Left cardiac atrium (tissue), 4 donors: ENCODE measurements at regions not wholly inside any gene's neighbourhood (a gene's known extent, or its start where the extent isn't known, plus 50 kb on each side); places are given as distances from the start of the nearest gene placed in this dataset.

Source experiments
- ATAC-seq, 2 donors: fragments of 200-7000 bp; cut with Tn5 transposase; one replicate each; pipeline ENCODE4 v1.9.1; 2020; ENCODE audit warnings: mild to moderate bottlenecking in 2 of 2, moderate library complexity in 2 of 2
- DNase-seq: peaks from one replicate; pipeline ENCODE4 v3.0.0-alpha.2; 2020
- intact Hi-C, 2 donors: fragments of 100-400 bp; cut with DNase I; formaldehyde crosslinking; loops; one replicate each; pipeline versions ENCODE4 v1.14.1 to v1.15.1; 2022 to 2023
- donor health status: DM: no; HTN: yes; CAD: no.
- donor health status: DM: no; HTN: yes; CAD: no; lungs with severe emphysema.
- donor health status: DM: yes; HTN: yes; CAD: no.
- donor health status: Dilated cardiomyopathy.

GRCh38 chr2:138207074-138207930 is 243.0 kb downstream of the HNMT start:
- intact Hi-C loops = no loop called here
- DNase-seq (no peak), ATAC-seq (no peak)

DNA sequence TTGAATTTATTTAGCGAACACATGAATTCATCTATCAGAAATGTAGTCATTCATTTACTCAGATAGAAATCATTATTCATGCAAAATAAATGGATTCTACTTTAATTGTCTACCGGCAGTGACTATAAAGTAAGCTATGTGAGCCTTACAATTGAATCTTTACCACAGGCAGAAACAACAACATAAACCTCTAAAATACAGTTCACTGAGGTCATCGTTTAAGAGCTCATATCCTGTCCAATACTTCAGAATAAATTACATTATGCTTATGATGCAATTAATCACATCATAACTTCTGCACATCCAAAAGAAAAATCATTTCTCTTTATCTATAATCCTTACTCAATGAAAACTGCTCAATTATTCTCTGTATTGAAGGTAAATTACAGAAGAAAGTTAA is 244.7 kb downstream of the HNMT start:
- DNase-seq = no peak
- no peak for ATAC-seq
- intact Hi-C loops = no loop called here

DNA sequence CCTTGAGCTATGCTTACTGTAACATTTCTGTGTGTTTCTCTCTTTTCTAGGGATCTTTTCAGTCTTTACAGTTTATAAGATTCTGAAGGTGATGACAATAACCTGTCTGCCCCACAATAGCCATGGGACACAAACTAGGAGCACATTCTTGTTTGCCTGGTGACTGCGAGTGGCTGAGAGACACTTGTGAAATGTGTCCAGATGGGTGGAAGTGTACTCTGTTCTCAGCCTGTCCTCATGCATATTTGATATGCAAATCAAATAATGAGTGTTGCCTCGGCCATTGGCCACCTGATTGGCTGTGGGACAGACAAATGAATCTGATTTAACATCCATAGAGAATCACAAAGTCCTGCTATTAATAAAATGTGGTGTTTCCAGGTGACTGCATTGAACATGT is 246.2 kb downstream of the HNMT start:
- no peak for DNase-seq
- no peak for ATAC-seq
- intact Hi-C loops = no loop called here

- ATAC-seq (no peak), DNase-seq (no peak)
- intact Hi-C loops = no loop called here
These were observed 248.2 kb downstream of the HNMT start for GRCh38 chr2:138212434-138212833.

DNA sequence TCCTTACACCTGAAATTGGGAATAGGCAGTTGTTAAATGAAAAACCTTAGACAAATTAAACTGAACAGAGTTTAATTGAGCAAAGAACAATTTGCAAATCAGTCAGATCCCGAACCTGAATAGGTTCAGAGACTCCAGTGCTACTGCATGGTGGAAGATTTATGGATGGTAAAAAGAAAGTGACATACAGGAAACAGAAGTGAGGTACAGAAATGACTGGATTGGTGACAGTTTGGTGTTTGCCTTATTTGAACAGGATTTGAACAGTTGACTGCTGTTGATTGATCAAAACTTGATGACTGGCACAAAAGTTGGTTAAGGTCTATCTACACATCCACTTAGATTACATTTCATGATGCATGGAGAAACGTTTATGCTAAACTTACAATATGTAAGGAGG is 248.8 kb downstream of the HNMT start:
- intact Hi-C loops = no loop called here
- ATAC-seq = no peak

DNA sequence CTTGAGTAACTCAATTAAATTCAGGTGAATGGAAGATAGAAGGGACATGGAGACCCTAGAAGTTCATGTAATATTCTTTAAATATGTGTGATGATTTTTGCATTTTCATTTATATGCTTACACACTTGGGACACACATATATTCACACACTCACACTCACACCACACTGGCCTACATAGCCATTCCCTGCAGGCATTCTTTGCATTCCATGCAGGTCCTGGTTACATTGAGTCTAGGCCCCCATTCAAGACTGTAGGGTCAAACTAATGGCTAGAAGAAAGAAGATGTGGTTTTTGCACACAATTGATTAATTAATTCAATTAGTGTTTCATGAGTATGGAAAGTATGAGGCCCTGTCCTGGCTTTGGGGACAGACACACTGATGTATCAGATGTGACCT is 249.4 kb downstream of the HNMT start:
- no peak for ATAC-seq
- intact Hi-C loops = no loop called here
- no peak for DNase-seq

More for the DNA sequence above, 248.8 kb downstream of the HNMT start:
- no peak for DNase-seq

DNA sequence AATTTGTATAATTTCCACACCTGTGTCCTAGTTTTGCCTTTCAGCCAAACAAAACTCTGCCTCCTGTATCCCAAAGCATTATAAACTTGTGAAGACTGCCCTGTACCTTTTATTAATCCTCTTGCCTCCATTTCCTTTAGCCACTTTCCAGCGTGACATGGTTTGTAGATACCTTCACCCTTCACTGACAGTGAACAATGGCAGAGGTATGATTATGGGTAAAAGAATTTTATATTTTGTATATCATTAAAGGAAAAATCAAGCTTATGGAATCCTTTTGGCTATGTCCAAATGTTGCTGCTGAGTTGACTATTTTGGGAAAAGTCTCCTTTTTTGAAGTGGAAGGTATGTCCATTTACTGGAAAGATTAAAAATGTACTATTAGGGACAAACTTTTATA is 251.7 kb downstream of the HNMT start:
- intact Hi-C loops = no loop called here
- ATAC-seq = no peak

GRCh38 chr2:138217975-138218374 is 253.7 kb downstream of the HNMT start:
- DNase-seq (no peak), ATAC-seq (peak; percentile 74 to 83)
- intact Hi-C loops = no loop called here

More for the DNA sequence above, 251.7 kb downstream of the HNMT start:
- DNase-seq = no peak

DNA sequence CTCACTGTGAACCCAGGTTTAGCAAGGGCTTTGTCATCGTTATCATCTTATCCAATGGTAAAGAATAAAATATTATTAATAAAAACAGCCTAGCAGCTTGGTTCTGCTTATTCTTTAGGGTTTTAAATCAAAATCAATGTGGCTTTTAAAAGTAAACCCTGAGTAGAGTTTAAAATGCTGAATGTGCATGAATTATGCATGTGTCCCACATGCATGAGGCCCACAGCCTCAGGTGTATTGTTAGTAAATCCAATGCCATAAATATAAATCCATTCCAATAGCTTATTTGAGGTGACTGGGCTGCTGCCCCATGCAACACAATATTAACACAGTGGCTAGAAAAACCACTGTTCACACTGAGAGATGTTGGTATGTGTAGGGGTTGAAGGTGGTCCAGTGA is 254.1 kb downstream of the HNMT start:
- intact Hi-C loops = no loop called here

DNA sequence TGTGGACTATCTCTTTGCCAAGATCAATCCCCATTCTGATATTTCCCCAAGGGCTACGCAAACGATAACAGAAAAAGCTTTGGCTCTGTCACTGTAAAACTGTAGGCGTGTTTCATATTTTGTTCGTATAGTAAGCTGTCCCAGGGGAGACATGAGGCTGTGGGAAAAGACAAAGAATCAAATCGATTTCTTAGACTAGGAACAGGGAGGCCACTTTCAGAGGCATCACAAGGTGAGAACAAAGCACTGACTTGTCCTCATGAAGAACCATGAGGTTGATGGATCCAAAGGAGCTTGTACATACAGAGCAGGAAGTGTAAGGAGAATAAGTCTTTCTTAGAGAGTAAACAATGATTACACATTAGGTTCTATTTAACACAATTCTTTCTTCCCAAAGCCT is 255.7 kb downstream of the HNMT start:
- ATAC-seq (no peak), DNase-seq (no peak)
- intact Hi-C loops = no loop called here

More for the DNA sequence above, 254.1 kb downstream of the HNMT start:
- no peak for ATAC-seq
- DNase-seq = no peak

DNA sequence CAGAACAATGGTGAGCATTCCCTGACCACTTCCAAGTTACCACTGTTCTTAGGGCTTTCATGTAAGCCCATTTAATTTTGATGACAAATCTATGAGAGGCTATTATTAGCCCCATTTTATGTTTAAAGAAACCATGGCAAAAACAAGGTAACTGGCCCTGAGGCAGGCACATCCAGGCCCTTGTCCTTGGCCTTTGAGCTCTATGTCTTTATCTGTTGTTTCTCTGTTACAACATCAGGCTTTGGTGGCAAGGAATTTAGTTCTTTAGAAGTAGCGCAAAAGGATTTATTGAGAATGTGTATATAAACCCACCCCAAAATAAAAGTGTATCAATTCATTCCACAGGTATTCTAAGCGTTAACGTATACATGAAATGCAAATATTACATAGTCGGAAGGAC is 257.1 kb downstream of the HNMT start:
- intact Hi-C loops = no loop called here
- DNase-seq (no peak), ATAC-seq (no peak)

DNA sequence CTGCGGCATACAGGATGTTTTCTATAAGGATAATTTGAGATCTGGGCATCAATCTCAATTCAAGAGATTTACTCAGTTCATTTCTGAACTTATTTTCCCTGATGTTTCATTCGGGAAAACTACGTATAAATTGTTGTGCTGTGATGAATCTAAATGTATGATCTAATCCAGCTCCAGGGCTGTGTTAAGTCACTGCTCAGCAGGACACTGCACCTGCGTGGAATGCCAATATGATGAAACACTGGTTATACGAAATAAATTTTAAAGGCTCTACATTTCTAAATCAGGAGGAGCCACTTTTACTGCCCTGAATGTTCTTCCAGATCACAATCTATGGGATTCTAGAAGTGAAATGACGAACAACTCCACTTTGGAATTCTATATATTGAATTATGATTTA is 259.0 kb downstream of the HNMT start:
- no peak for ATAC-seq
- DNase-seq = no peak
- intact Hi-C loops = no loop called here

DNA sequence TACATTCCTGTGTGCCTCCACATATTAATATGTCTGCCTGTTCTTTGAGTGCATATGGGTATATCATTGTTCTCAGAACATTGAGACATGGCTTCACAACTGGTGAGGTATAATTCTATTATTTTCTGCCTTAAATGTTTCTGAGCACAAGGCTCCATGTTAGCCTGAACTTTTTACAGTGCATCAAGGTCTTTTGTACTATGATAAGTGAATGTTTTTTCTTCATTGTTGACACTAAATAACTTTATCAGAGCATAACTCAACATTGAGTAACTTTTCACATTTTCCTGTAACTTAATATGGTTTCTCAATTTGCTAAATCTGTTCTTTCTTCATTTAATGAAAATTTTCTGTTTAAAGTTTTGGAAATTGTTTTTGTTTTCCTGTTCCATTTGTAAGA is 262.9 kb downstream of the HNMT start:
- ATAC-seq (no peak), DNase-seq (no peak)
- intact Hi-C loops = no loop called here

DNA sequence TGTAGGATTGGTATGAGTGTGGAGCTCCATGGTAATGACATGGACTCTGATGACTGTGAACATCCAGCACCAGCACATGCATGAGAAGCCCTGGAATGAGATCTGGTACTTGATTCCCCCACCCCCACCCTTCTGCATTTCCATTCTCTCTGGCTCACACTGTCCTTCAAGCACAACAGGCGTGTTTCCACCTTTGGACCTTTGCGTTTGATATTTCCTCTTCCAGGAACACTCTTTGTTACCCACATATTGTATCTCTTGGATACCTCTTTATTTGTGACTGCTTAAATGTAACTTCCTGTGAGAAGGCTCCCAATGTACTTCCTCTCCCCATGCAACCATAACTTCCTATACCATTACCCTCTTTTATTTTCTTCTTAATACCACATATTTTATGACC is 263.8 kb downstream of the HNMT start:
- intact Hi-C loops = no loop called here
- no peak for ATAC-seq
- no peak for DNase-seq

DNA sequence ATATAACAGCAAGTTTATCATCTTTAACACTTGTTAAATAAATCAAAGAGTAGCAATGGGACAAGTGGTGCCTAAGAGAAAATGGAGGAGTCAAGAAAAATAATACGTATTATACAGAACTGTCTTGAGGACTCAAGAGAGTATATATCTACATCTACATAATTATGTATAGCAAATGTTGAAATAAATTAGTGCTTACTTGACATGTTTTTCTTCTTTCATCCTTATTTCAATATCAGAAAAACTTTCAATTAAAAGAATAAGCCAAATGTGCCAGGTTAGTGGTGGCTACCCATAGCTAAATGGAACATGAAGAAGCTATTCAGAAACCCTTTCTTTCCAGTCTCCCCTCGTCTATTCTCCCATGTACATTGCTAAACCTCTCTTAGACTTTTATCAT is 267.3 kb upstream of the SPOPL start:
- ATAC-seq = no peak
- DNase-seq = no peak
- intact Hi-C loops = no loop called here

DNA sequence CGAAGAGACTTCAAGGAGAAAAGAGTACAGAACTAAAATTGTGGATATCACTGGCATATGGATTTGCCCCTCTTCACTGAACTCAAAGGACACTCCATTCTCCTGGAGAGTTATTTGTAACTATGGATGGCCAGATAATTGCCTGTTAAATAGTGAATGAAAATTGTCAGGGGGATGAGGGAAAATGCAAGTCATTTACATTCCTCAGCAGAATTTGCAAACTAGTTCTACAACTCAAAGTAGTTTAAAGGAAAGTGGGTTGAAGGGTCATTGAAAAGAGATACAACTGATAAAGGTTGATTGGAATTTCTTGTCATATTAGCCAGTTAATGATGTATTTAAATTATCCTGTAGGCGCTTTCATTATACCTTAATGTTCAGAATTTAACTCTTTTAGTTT is 266.5 kb upstream of the SPOPL start:
- intact Hi-C loops = no loop called here
- no peak for ATAC-seq

GRCh38 chr2:138236142-138236541 is 265.4 kb upstream of the SPOPL start:
- no peak for ATAC-seq
- intact Hi-C loops = no loop called here
- no peak for DNase-seq

More for the DNA sequence above, 266.5 kb upstream of the SPOPL start:
- no peak for DNase-seq

GRCh38 chr2:138237667-138238384 is 263.7 kb upstream of the SPOPL start:
- peak in 1 of 2 donors; percentile 77 for ATAC-seq
- intact Hi-C loops = no loop called here
- no peak for DNase-seq

DNA sequence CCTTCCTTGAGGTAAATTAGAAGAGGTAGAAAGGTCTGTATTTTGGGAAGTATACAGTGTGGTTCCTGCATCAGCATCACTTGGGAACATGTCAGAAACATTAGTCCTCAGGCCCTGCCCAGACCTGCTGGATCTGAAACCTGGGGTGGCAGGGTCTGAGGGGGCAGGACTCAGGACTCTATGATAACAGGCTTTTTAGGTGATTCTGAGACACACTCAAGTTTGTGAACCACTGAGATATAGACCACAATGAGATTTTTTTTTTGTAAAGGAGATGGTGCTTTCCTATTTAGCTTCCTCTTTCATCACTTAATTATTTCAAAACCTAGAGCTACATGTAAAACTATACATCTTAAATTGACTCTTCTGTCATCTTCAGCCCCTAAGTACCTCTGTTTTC is 262.7 kb upstream of the SPOPL start:
- intact Hi-C loops = no loop called here
- no peak for ATAC-seq
- DNase-seq = no peak

GRCh38 chr2:138239902-138240491 is 261.6 kb upstream of the SPOPL start:
- intact Hi-C loops = no loop called here
- peak; percentile 25 to 34 for ATAC-seq

More at GRCh38 chr2:138239902-138240491, 261.6 kb upstream of the SPOPL start:
- DNase-seq = no peak
